Fibroblast of skin of left quadriceps (primary cell): ENCODE measurements at regions not wholly inside any gene's neighbourhood (a gene's known extent, or its start where the extent isn't known, plus 50 kb on each side); places are given as distances from the start of the nearest gene placed in this dataset.
"Not testable (repeated sequence)": the region's sequence is repeated elsewhere in the genome, so short reads cannot be mapped to it uniquely, and the experiment has no call there.

Experiments used
- DNase-seq, 2 experiments: peaks; one replicate each; pipeline ENCODE4 v3.0.0-alpha.2; 2013; ENCODE audit warnings: low read depth in 2 of 2

- no peak for DNase-seq
These were observed 55.7 kb upstream of the RNPC3 start for GRCh38 chr1:103469801-103470200.

GRCh38 chr1:103467100-103467499, 58.4 kb upstream of the RNPC3 start:
- no peak for DNase-seq

GRCh38 chr1:103461161-103462105, 64.1 kb upstream of the RNPC3 start:
- DNase-seq, result no peak

- DNase-seq, result no peak
These were observed 65.0 kb upstream of the RNPC3 start for GRCh38 chr1:103460511-103460910.

- DNase-seq, result no peak
These were observed 66.2 kb upstream of the RNPC3 start for GRCh38 chr1:103459346-103459745.

GRCh38 chr1:103457886-103458455, 67.5 kb upstream of the RNPC3 start:
- DNase-seq, result no peak

- no peak for DNase-seq
These were observed 76.9 kb upstream of the RNPC3 start for GRCh38 chr1:103448560-103448959.

GRCh38 chr1:103447471-103447870, 78.0 kb upstream of the RNPC3 start:
- DNase-seq, result no peak

GRCh38 chr1:103441342-103441741, 84.2 kb upstream of the RNPC3 start:
- no peak for DNase-seq

GRCh38 chr1:103436568-103437100, 88.9 kb upstream of the RNPC3 start:
- not testable (repeated sequence) for DNase-seq

GRCh38 chr1:103435443-103435842, 90.1 kb upstream of the RNPC3 start:
- no peak for DNase-seq

- DNase-seq, result no peak
These were observed 100.8 kb upstream of the RNPC3 start for GRCh38 chr1:103424650-103425049.

GRCh38 chr1:103416681-103417286, 108.7 kb upstream of the RNPC3 start:
- DNase-seq, result peak in 1 of 2 experiments; percentile 7

GRCh38 chr1:103387898-103388297, 137.6 kb upstream of the RNPC3 start:
- no peak for DNase-seq

GRCh38 chr1:103373991-103374390, 151.5 kb upstream of the RNPC3 start:
- DNase-seq, result no peak

- no peak for DNase-seq
These were observed 152.6 kb upstream of the RNPC3 start for GRCh38 chr1:103372866-103373265.

- peak; percentile 11 to 15 for DNase-seq
These were observed 154.3 kb upstream of the RNPC3 start for GRCh38 chr1:103371234-103371633.

GRCh38 chr1:103367186-103367585, 158.3 kb upstream of the RNPC3 start:
- DNase-seq, result no peak

GRCh38 chr1:103365860-103366569, 159.5 kb upstream of the RNPC3 start:
- DNase-seq, result no peak

GRCh38 chr1:103363008-103363365, 162.5 kb upstream of the RNPC3 start:
- no peak for DNase-seq

- no peak for DNase-seq
These were observed 163.0 kb upstream of the RNPC3 start for GRCh38 chr1:103362348-103363007.
